ENCODE measurements at regions not wholly inside any gene's neighbourhood (a gene's known extent, or its start where the extent isn't known, plus 50 kb on each side); places are given as distances from the start of the nearest gene placed in this dataset.

DNA sequence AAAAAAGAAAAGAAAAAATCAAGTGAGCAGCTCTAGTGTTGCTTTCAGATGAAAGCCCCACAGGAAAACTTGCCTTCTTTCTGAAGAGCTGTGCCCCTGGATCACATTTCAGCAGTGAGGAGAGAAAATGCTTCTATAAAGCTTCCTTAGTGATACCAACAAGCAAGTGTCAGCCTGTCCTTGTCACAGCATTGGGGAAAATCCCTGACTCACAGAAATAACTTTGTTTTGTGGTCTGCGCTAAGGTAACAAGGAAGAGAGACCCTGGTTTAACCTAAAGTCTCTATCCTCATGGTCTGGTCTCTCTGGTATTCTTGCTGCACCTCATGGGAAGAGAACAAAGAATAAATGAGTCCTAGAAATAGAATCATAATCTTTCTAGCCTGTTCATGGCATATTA, 885.2 kb upstream of the SORCS1 start:
- 96 to 100% methylated on average over 1 of the region's 1 CpG for WGBS, 2 donors
- Histone ChIP-seq H3K4me1 (no peaks in the 10 kb centered on the region), H3K27ac (no peak overlapping the region), H3K27me3 (no peaks in the 10 kb centered on the region), H3K9me3 (no peaks in the 10 kb centered on the region), H3K36me3 (ENCODE audit: low read depth, missing control alignments) (no peaks in the 10 kb centered on the region), H3K4me3 (no peak overlapping the region)
- no peak for TF ChIP-seq POLR2A (IDR thresholded peaks at IDR 0.05)
- TF ChIP-seq, protein P1, sequence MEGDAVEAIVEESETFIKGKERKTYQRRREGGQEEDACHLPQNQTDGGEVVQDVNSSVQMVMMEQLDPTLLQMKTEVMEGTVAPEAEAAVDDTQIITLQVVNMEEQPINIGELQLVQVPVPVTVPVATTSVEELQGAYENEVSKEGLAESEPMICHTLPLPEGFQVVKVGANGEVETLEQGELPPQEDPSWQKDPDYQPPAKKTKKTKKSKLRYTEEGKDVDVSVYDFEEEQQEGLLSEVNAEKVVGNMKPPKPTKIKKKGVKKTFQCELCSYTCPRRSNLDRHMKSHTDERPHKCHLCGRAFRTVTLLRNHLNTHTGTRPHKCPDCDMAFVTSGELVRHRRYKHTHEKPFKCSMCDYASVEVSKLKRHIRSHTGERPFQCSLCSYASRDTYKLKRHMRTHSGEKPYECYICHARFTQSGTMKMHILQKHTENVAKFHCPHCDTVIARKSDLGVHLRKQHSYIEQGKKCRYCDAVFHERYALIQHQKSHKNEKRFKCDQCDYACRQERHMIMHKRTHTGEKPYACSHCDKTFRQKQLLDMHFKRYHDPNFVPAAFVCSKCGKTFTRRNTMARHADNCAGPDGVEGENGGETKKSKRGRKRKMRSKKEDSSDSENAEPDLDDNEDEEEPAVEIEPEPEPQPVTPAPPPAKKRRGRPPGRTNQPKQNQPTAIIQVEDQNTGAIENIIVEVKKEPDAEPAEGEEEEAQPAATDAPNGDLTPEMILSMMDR (IDR thresholded peaks at IDR 0.05), result no peak
- intact Hi-C loops (cut with DNase I; ENCODE audit: low total_unique reads), result no loop called here
- no peak for DNase-seq

DNA sequence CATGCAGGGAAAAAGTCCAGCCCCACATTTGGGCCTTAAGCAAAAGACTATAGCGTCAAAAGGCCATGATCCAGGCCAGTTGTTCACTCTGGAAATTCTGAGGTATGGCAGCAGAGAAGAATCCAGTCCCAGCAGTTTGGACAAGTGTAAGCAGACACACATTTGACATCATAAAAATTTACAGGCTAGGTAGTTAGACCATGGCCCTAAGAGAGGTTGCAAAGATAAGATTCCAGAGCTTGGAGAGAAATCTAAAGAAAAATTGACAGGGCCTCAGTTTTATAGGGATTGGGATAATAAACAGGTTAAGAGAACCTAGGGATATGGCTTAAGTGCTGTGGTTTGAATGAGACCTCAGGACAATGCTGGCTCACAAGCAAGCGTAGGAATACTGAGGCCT, 884.4 kb upstream of the SORCS1 start:
- Histone ChIP-seq H3K27ac (no peak overlapping the region), H3K4me3 (no peak overlapping the region), H3K9me3 (no peaks in the 10 kb centered on the region), H3K4me1 (no peaks in the 10 kb centered on the region), H3K27me3 (no peaks in the 10 kb centered on the region), H3K36me3 (ENCODE audit: low read depth, missing control alignments) (no peaks in the 10 kb centered on the region)
- no peak for DNase-seq
- TF ChIP-seq, protein P1 (IDR thresholded peaks at IDR 0.05), result no peak
- TF ChIP-seq POLR2A (IDR thresholded peaks at IDR 0.05), result no peak
- intact Hi-C loops (cut with DNase I; ENCODE audit: low total_unique reads), result no loop called here
- WGBS, 2 donors, result 95 to 98% methylated on average over 2 of the region's 2 CpGs

DNA sequence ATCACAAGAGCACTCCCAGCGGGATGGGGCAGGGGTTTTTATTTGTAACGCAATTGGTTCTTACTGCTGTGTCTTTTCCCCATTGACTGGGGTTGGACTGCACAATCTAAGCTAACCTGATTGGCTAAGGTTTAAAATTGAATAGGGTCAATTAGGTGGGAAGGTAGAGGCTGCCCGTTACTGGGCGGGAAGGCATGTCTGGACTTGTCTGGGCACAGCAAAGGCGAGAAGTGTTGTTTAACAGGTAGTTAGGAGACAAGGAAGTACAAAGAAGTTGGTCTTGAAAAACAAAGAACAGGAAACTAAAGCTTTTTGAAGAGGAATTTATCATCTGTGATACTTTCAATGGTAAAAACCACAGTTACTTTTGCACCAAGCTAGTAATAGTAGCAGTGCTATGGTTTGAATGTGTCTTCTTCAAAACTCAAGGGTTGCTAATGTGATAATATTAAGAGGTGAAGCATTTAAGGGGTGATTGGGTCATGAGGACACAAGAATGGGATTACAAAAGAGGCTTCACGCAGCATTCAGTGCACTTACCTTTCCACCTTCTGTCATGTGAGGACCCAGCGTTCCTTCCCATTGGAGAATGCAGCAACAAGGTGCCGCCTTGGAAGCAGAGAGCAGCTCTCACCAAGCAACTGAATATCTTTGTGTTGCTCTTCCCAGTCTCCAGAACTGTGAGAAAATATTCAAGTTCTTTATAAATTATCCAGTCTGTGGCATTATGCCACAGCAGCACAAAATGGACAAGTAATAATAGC, 875.5 kb upstream of the SORCS1 start:
- H3K9me3 ChIP-seq, result no peaks in the 10 kb centered on the region
- no peak overlapping the region for H3K4me3 ChIP-seq
- H3K36me3 ChIP-seq (ENCODE audit: low read depth, missing control alignments), result no peaks in the 10 kb centered on the region
- no peaks in the 10 kb centered on the region for H3K4me1 ChIP-seq
- TF ChIP-seq POLR2A (IDR thresholded peaks at IDR 0.05), result no peak
- TF ChIP-seq, protein P1 (IDR thresholded peaks at IDR 0.05), result no peak
- H3K27ac ChIP-seq, result no peak overlapping the region
- no peaks in the 10 kb centered on the region for H3K27me3 ChIP-seq
- 86 to 87% methylated on average over 8 of the region's 8 CpGs for WGBS, 2 donors
- DNase-seq, result no peak
- intact Hi-C loops (cut with DNase I; ENCODE audit: low total_unique reads), result no loop called here

DNA sequence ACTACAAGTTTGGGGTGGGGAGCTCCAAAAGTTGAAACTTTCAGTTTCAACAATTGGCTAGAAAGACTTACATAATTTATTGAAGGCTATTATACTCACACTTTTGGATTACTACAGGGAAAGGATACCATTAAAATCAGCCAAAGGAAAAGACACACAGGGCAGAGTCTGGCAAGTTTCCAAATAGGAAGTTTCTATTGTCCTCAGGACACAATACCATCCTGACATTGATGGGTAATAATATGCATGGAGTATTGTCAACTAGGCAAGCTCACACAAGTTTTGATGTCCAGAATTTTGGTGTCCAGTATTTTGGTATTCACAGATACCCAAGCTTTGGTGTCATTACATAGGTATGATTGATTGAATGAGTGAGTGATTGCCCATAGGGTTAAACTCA, 872.6 kb upstream of the SORCS1 start:
- Histone ChIP-seq H3K27ac (no peak overlapping the region), H3K36me3 (ENCODE audit: low read depth, missing control alignments) (no peaks in the 10 kb centered on the region), H3K27me3 (no peaks in the 10 kb centered on the region), H3K9me3 (no peaks in the 10 kb centered on the region), H3K4me1 (no peaks in the 10 kb centered on the region), H3K4me3 (no peak overlapping the region)
- TF ChIP-seq, protein P1 (IDR thresholded peaks at IDR 0.05), result no peak
- TF ChIP-seq POLR2A (IDR thresholded peaks at IDR 0.05), result no peak
- DNase-seq, result no peak
- intact Hi-C loops (cut with DNase I; ENCODE audit: low total_unique reads), result no loop called here

DNA sequence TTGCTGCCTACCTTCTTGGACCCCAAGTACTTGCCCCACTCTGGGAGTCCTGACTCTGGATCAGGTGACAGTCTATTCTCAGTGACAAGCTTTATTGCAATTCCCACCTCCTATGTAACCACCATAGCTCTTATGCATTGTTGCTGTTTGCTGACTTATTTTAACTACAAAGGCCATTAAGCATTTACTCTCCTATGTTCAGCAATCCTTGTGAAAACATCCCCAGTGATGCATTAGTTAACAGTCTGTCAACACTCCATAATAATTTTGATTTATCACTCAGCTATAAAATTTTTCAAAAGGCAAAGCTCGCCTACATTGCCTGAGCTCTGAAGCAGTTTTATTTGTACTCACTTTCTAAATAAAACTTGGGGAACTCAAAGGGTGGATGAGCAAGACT, 871.8 kb upstream of the SORCS1 start:
- no peaks in the 10 kb centered on the region for H3K27me3 ChIP-seq
- no peaks in the 10 kb centered on the region for H3K36me3 ChIP-seq (ENCODE audit: low read depth, missing control alignments)
- TF ChIP-seq, protein P1 (IDR thresholded peaks at IDR 0.05), result no peak
- no peak for TF ChIP-seq POLR2A (IDR thresholded peaks at IDR 0.05)
- 68 to 88% methylated on average over 1 of the region's 1 CpG for WGBS, 2 donors
- H3K27ac ChIP-seq, result no peak overlapping the region
- intact Hi-C loops (cut with DNase I; ENCODE audit: low total_unique reads), result no loop called here
- no peaks in the 10 kb centered on the region for H3K4me1 ChIP-seq
- no peaks in the 10 kb centered on the region for H3K9me3 ChIP-seq
- no peak overlapping the region for H3K4me3 ChIP-seq
- no peak for DNase-seq

Data from testis (tissue), 2 donors.